ENCODE measurements at regions not wholly inside any gene's neighbourhood (a gene's known extent, or its start where the extent isn't known, plus 50 kb on each side); places are given as distances from the start of the nearest gene placed in this dataset.

DNA sequence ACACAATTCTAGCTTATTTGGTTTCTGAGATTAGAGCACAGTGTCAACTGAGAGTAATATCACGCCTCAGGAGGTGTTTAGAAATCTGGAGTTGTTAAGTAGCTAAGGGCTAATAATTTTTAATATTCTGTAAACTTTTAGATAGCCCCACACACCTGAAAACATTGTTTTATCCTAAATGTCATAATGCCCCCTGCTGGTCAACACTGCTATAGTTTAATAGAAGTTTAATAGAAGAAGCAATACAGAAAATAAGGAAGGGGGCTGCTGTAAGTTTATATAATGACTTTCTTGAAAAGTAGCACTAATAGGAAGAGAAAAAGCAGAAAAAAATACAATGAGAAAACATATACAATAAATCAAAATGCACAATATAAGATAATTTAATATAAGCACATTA, 516.4 kb upstream of the PCDH11Y start:
- DNase-seq = peak in 5 of 42 donors; percentile 1 to 40 (median 5)
- intact Hi-C loops (cut with DNase I) = no loop called here

Measured in head of caudate nucleus (tissue), 42 donors.